Ramos (cell line): ENCODE measurements at regions not wholly inside any gene's neighbourhood (a gene's known extent, or its start where the extent isn't known, plus 50 kb on each side); places are given as distances from the start of the nearest gene placed in this dataset.
"Not testable (repeated sequence)": the region's sequence is repeated elsewhere in the genome, so short reads cannot be mapped to it uniquely, and the experiment has no call there.

Experiments
- in situ Hi-C: fragments of 300-500 bp; cut with MboI; formaldehyde crosslinking; loops from one replicate; pipeline ENCODE4 v1.14.3; 2022; ENCODE audit warnings: low sequenced_read_pairs; ENCODE audit not compliant: unreplicated experiment

- in situ Hi-C loops: no loop called here
Measured at GRCh38 chr21:28396421-28396820, 596.3 kb downstream of the LTN1 start.

- in situ Hi-C loops: no loop called here
Measured at GRCh38 chr21:28393279-28393678, 599.4 kb downstream of the LTN1 start.

DNA sequence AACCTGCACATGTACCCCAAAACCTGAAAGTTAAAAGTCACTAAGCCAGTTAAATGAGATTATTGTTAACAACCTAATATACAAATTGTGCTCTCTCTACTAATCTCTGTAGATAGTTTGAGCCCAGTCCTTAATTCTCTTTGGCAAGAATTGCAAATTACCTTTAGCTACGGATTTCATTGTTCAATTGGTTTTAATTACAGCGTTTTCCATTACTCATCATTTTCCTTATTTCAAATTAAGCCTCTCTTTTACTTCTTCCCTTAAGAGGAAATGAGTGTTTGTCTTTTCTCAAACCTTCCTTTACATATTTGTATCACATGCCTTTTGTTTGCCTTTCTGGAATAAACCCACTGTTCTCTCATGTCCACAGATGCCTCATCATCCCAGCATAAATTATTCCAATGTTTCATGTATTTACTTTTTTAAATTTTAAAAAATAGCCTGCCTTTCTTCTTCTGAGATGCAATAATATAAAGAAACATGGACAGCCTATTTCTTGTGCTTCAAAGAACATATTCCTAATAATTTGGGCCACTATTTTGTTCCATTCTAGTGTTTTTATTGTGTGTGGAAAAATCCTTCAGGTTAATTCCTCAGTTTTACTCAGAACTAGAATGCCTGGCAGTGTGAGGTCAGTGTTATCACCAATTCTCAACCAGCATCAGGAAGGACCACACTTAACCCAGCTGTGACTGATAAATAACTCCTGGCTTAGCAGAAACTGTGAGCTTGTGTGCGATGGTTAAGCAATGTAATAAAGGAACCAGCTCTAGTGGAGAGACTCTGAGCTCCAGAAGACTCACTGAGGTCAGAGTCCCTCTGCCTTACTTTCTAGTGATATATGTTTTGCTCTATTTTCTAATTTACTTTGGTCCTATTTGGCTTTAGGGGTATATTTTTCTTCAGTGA lies 600.5 kb downstream of the LTN1 start:
- in situ Hi-C loops: no loop called here

- in situ Hi-C loops: no loop called here
Measured at GRCh38 chr21:28387220-28387619, 605.5 kb downstream of the LTN1 start.

- in situ Hi-C loops: no loop called here
Measured at GRCh38 chr21:28385845-28386244, 606.8 kb downstream of the LTN1 start.

GRCh38 chr21:28381000-28381745 lies 611.5 kb downstream of the LTN1 start:
- in situ Hi-C loops: not testable (repeated sequence)

GRCh38 chr21:28380241-28380640 lies 612.4 kb downstream of the LTN1 start:
- in situ Hi-C loops: no loop called here

GRCh38 chr21:28378026-28378425 lies 614.7 kb downstream of the LTN1 start:
- in situ Hi-C loops: no loop called here

- in situ Hi-C loops: no loop called here
Measured at GRCh38 chr21:28375708-28376385, 616.8 kb downstream of the LTN1 start.

- in situ Hi-C loops: no loop called here
Measured at GRCh38 chr21:28374881-28375280, 617.8 kb downstream of the LTN1 start.

GRCh38 chr21:28371713-28372112 lies 621.0 kb downstream of the LTN1 start:
- in situ Hi-C loops: no loop called here

GRCh38 chr21:28359300-28359699 lies 633.4 kb downstream of the LTN1 start:
- in situ Hi-C loops: no loop called here

- in situ Hi-C loops: no loop called here
Measured at GRCh38 chr21:28358702-28359101, 634.0 kb downstream of the LTN1 start.

- in situ Hi-C loops: no loop called here
Measured at GRCh38 chr21:28358170-28358569, 634.5 kb downstream of the LTN1 start.

DNA sequence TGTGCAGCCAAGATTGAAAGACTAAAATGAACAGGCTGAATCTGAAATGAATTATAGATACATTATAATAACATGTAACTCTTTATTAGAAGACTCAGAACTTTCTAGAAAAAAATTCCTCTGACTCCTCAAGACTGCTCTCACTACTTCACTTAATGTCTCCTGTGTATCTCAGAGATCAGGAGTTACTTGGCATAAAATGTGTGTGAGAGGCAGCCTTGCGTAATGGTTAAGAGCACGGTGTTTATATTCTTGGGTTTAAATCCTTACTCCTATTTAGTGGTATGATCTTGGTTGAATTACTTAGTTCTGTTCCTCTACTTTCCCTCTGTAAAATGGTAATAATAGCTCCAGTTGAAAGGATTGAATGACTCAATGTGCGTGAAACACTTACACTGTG lies 634.9 kb downstream of the LTN1 start:
- in situ Hi-C loops: no loop called here

DNA sequence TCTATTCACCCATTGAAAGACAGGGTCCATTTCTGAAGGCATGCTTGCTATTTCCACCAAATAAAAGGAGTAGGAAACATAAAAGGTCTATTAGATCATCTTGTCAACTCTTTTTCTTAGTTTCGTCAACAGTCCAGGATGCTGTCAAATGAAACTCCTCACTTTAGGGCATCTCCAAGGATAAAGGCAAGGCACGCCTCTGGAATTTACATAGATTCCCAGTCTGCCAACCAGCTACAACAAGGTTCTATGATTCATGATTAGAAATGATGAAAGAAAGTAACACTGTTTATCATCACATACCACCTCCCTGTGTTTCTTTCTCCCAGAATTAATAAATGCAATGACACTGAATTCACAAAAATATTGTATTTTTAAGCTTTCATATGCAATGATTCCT lies 636.3 kb downstream of the LTN1 start:
- in situ Hi-C loops: no loop called here

DNA sequence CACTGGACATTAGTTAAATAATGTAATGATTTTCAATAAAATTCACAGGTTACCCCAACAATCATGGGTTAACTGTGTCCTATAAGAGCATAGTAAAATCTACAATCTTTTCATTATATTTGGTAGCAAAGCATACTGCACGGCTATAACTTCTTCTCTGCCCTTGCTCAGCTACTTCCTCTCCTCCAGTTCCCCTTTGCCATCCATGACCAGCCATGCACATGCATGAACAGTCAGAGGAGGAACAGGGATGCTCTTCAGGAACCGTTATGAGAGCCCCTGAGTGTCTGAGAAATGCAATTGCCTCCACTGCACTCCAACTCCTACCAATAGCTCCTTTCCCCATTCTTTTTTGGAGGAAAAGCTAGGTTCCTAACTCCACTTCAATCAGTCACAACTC lies 646.7 kb downstream of the LTN1 start:
- in situ Hi-C loops: no loop called here

GRCh38 chr21:28344985-28345384 lies 647.7 kb downstream of the LTN1 start:
- in situ Hi-C loops: no loop called here

DNA sequence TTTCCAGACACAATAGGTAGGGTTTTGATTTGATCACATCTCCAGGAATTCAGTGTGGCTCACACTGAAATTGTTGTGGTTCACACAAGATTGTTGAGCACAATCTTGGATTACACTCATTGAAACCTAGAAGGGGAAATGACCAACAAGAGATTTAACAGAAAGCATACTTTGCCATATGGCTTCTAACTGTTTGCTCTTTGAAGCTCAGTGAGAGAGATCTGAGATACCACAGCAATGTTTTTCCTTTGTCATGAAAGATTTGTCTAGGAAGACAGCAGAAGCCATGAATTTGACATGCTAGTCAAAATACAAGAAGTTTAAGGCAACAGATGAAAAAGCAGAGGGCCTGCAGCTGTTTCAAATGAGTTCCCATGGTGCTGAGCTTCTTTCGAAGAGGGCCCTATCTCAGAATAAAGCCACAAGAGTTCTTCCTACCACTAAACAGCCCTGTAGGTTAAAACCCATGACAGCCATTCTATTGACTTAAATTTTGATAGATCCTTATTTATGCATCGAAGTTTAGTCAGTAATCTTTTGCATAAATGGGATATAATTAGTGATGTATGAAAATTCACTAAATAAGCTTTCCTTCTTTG lies 650.4 kb downstream of the LTN1 start:
- in situ Hi-C loops: no loop called here

DNA sequence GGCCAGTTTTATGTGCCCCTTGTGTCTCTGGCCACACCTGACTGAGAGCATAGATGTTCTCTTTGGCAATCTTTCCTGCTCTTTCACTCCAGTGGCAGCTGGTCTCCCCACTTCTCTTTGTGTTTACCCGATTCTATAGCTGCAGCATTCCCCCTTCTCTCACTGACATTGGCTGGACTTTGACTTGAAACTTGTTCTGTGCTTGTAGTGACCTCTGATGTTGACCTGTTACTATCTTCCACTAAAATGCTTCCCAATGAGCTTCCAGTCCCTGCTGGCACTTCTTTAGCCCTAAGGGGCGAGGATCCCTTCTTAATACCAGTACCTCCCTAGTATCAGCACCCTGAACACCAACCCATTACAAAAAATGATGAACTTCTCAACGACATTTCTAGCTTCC lies 653.3 kb downstream of the LTN1 start:
- in situ Hi-C loops: no loop called here
